HFFc6 (cell line): ENCODE measurements at regions not wholly inside any gene's neighbourhood (a gene's known extent, or its start where the extent isn't known, plus 50 kb on each side); places are given as distances from the start of the nearest gene placed in this dataset.

Experiments
- DNase-seq: peaks from one replicate; pipeline ENCODE4 v3.0.0-alpha.2; 2018
- H3K27ac Mint-ChIP-seq: 2 replicates; pipeline ENCODE4 v1.8.0; 2020; ENCODE audit warnings: mild to moderate bottlenecking, mixed read lengths
- H3K27me3 Mint-ChIP-seq: 2 replicates; pipeline ENCODE4 v1.8.0; 2021; ENCODE audit warnings: mild to moderate bottlenecking, moderate library complexity, mixed read lengths; ENCODE audit not compliant: insufficient read depth
- H3K36me3 Mint-ChIP-seq: 2 replicates; pipeline ENCODE4 v1.8.0; 2021; ENCODE audit warnings: low read depth, mixed read lengths
- H3K4me1 Mint-ChIP-seq: 2 replicates; pipeline ENCODE4 v1.8.0; 2020; ENCODE audit warnings: low read depth, mixed read lengths
- H3K4me3 Mint-ChIP-seq: 2 replicates; pipeline ENCODE4 v1.8.0; 2020; ENCODE audit warnings: mild to moderate bottlenecking, moderate library complexity, mixed read lengths
- H3K9me3 Mint-ChIP-seq: 2 replicates; pipeline ENCODE4 v1.8.0; 2020; ENCODE audit warnings: mild to moderate bottlenecking, mixed read lengths
- CTCF ChIP-seq: fragments of 200-600 bp; sonication (generic); IDR thresholded peaks from 2 replicates; pipeline ENCODE4 v1.5.0; 2021; ENCODE audit warnings: antibody characterized with exemption, mild to moderate bottlenecking

- TF ChIP-seq CTCF, result no peak
- Mint-ChIP-seq H3K4me3 (no peak overlapping the region), H3K36me3 (no peaks in the 10 kb centered on the region), H3K27me3 (peaks cover 37% of the 10 kb centered on the region), H3K9me3 (no peaks in the 10 kb centered on the region), H3K27ac (no peak overlapping the region), H3K4me1 (peaks cover 5% of the 10 kb centered on the region; the same call in 1 of the 2 replicates)
- DNase-seq, result no peak
Observed at GRCh38 chr1:25130895-25131294, 101.4 kb downstream of the SYF2 start.

DNA sequence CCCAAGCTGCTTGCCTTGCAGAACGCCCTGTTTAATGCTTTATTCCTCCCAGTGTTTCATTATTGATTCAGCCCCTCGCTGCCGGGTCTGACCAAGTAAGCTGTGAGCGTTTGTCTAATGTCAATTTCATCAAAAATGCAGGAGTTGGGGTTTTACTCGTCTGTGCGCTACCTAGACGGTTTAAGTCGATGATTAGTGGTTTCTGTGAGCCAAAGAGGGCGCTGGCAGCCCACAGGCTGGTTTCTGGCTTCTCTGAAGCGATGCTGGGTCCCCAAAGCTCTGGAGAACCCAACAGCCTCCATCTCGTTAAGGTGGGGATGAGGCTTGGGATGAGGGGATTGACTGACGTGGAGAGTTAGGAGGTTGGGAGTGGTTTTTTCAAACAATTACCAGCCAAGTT, 102.9 kb downstream of the SYF2 start:
- Mint-ChIP-seq H3K27me3 (peaks cover 44% of the 10 kb centered on the region), H3K27ac (no peak overlapping the region), H3K9me3 (no peaks in the 10 kb centered on the region), H3K4me1 (peaks cover 5% of the 10 kb centered on the region; the same call in 1 of the 2 replicates), H3K4me3 (no peak overlapping the region), H3K36me3 (no peaks in the 10 kb centered on the region)
- no peak for TF ChIP-seq CTCF
- DNase-seq, result no peak

GRCh38 chr1:25128121-25128621, 104.1 kb downstream of the SYF2 start:
- Mint-ChIP-seq H3K27ac (no peak overlapping the region), H3K4me1 (peaks cover 5% of the 10 kb centered on the region; the same call in 1 of the 2 replicates), H3K9me3 (no peaks in the 10 kb centered on the region), H3K36me3 (no peaks in the 10 kb centered on the region), H3K4me3 (peak overlapping the region; percentile 32; the same call in 1 of the 2 replicates), H3K27me3 (peaks cover 41% of the 10 kb centered on the region)
- no peak for DNase-seq
- TF ChIP-seq CTCF, result no peak

DNA sequence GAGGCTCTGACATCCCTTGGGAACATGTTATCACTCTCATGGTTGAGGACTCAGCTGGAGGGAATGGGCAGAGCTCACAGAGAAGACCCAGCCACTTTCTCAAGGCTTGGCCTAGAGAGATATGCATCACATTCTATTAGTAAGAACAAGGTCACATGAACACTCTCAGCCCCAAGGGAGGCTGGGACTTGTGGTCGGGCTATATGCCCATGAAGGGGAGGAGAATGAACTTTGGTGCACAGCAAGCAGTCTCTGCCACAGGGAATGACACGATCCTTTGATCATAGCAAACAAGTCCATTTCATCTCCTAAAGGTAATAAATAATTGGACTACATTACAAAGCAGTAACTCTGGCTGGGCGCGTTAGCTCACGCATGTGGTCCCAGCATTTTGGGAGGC, 105.7 kb downstream of the SYF2 start:
- Mint-ChIP-seq H3K36me3 (no peaks in the 10 kb centered on the region), H3K27me3 (peaks cover 31% of the 10 kb centered on the region), H3K4me3 (no peak overlapping the region), H3K27ac (no peak overlapping the region), H3K4me1 (peaks cover 5% of the 10 kb centered on the region; the same call in 1 of the 2 replicates), H3K9me3 (no peaks in the 10 kb centered on the region)
- DNase-seq, result no peak
- no peak for TF ChIP-seq CTCF

DNA sequence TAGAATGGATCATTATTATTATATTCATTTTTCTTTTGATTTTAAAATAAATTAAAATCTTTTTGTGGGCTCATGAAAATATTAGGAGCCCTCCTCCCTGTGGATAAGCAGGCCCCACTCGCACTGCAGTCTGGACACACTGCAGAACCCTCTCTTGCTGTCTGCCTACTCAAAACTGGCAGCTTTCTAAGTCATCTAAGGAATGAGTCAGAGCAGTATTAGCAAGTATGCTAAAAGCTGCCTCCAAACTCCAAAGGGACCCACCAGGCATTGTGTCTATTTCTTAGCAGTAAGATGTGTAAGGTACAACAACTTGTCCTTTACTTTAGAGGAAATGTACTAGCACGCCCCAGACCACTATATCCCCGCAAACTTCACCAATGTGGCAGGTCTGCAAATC, 108.8 kb downstream of the SYF2 start:
- DNase-seq, result no peak

More for the DNA sequence above, 108.8 kb downstream of the SYF2 start:
- Mint-ChIP-seq H3K27me3 (peaks cover 23% of the 10 kb centered on the region), H3K4me3 (no peak overlapping the region), H3K4me1 (peaks cover 5% of the 10 kb centered on the region; the same call in 1 of the 2 replicates), H3K36me3 (no peaks in the 10 kb centered on the region), H3K9me3 (no peaks in the 10 kb centered on the region), H3K27ac (no peak overlapping the region)
- no peak for TF ChIP-seq CTCF
